HG03175 (cell line): ENCODE measurements at regions not wholly inside any gene's neighbourhood (a gene's known extent, or its start where the extent isn't known, plus 50 kb on each side); places are given as distances from the start of the nearest gene placed in this dataset.

ENCODE experiments used
- ATAC-seq: cut with Tn5 transposase; IDR thresholded peaks from one replicate; pipeline ENCODE4 v1.9.1; 2021; ENCODE audit warnings: mild to moderate bottlenecking, moderate library complexity; ENCODE audit not compliant: unreplicated experiment

- no peak for ATAC-seq
These were observed 50.1 kb upstream of the KCNK12 start for GRCh38 chr2:47620770-47621437.
